CD4-positive, CD25-positive, alpha-beta regulatory T cell (primary cell): ENCODE measurements at regions not wholly inside any gene's neighbourhood (a gene's known extent, or its start where the extent isn't known, plus 50 kb on each side); places are given as distances from the start of the nearest gene placed in this dataset.

Experiments used
- ATAC-seq, 2 donors: fragments of 150-1000 bp; cut with Tn5 transposase; one replicate each; pipeline ENCODE4 v1.10.0; 2021; ENCODE audit warnings: low read depth in 2 of 2, moderate number of reproducible peaks in 2 of 2, moderate library complexity in 1 of 2
- DNase-seq, 3 donors: peaks; one replicate each; pipeline versions ENCODE4 v3.0.0 to v3.0.0-alpha.2; 2012 to 2022; ENCODE audit warnings: mixed read lengths in 1 of 3
- H3K27ac ChIP-seq: one replicate; pipeline ENCODE4 v1.7.0; 2013; ENCODE audit warnings: mild to moderate bottlenecking, low read length; ENCODE audit not compliant: insufficient read depth, poor library complexity, severe bottlenecking
- H3K27me3 ChIP-seq: one replicate; pipeline ENCODE4 v1.7.0; 2013; ENCODE audit warnings: low read length; ENCODE audit not compliant: control insufficient read depth, insufficient read depth
- H3K36me3 ChIP-seq: one replicate; pipeline ENCODE4 v1.7.0; 2013; ENCODE audit warnings: mild to moderate bottlenecking, low read length, moderate library complexity; ENCODE audit not compliant: control insufficient read depth, insufficient read depth
- H3K4me1 ChIP-seq: 2 replicates; pipeline ENCODE4 v1.7.0; 2013; ENCODE audit warnings: mild to moderate bottlenecking, low read length; ENCODE audit not compliant: insufficient read depth, control insufficient read depth, poor library complexity, severe bottlenecking
- H3K4me3 ChIP-seq: one replicate; pipeline ENCODE4 v1.7.0; 2013; ENCODE audit warnings: low read depth, mild to moderate bottlenecking, low read length, moderate library complexity
- H3K9me3 ChIP-seq, 2 experiments: 1 replicate in 1 of 2; 2 replicates in 1 of 2; pipeline ENCODE4 v1.7.0; 2013; ENCODE audit warnings: low read length in 2 of 2, mild to moderate bottlenecking in 1 of 2, moderate library complexity in 1 of 2; ENCODE audit not compliant: control insufficient read depth in 2 of 2
- H3K27ac Mint-ChIP-seq, 3 donors: one replicate each; pipeline ENCODE4 v1.8.0; 2020 to 2022; ENCODE audit warnings: mild to moderate bottlenecking in 3 of 3, mixed read lengths in 3 of 3, moderate library complexity in 2 of 3
- H3K27me3 Mint-ChIP-seq: one replicate; pipeline ENCODE4 v1.8.0; 2022; ENCODE audit warnings: mild to moderate bottlenecking, mixed read lengths
- H3K36me3 Mint-ChIP-seq: one replicate; pipeline ENCODE4 v1.8.0; 2020; ENCODE audit warnings: mixed read lengths
- H3K4me1 Mint-ChIP-seq, 4 donors: one replicate each; pipeline ENCODE4 v1.8.0; 2020 to 2022; ENCODE audit warnings: mixed read lengths in 4 of 4, mild to moderate bottlenecking in 1 of 4
- H3K4me3 Mint-ChIP-seq, 4 donors: one replicate each; pipeline ENCODE4 v1.8.0; 2020 to 2022; ENCODE audit warnings: mild to moderate bottlenecking in 4 of 4, mixed read lengths in 4 of 4, moderate library complexity in 3 of 4
- H3K9me3 Mint-ChIP-seq, 7 donors: one replicate each; pipeline ENCODE4 v1.8.0; 2020 to 2022; ENCODE audit warnings: mixed read lengths in 7 of 7, mild to moderate bottlenecking in 3 of 7, moderate library complexity in 2 of 7

DNA sequence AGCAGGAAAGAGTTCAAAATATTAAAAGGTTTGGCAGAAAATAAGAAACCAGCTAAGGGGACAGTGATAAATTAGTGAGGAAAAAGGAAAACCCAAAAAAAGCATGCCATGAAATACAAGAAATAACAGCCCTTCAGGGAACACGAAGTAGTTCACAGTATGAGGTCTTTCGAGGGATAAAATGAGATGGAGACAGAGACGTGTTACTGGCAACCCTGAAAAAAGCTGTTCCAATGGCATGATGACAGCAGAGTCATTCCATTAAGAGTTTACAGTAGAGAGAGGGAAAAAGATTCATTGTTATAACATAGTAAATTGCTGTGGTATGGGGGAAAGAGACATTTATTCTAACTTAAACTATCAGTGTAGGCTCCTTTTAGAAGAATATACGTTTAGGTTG, 391.2 kb downstream of the ANKRD7 start:
- H3K4me1 Mint-ChIP-seq, result no peaks in the 10 kb centered on the region
- H3K9me3 ChIP-seq, result peaks cover 0 to 2% of the 10 kb centered on the region in 2 experiments
- H3K4me3 ChIP-seq, result no peak overlapping the region
- no peaks in the 10 kb centered on the region for H3K4me1 ChIP-seq
- no peaks in the 10 kb centered on the region for H3K27me3 ChIP-seq
- no peak overlapping the region for H3K27ac Mint-ChIP-seq
- H3K4me3 Mint-ChIP-seq, result no peak overlapping the region
- no peaks in the 10 kb centered on the region for H3K36me3 ChIP-seq
- H3K36me3 Mint-ChIP-seq, result peaks cover 4% of the 10 kb centered on the region
- peaks cover 2 to 11% (median 8%) of the 10 kb centered on the region in 7 donors for H3K9me3 Mint-ChIP-seq
- no peaks in the 10 kb centered on the region for H3K27me3 Mint-ChIP-seq
- DNase-seq, result no peak
- ATAC-seq, result no peak
- H3K27ac ChIP-seq, result no peak overlapping the region

DNA sequence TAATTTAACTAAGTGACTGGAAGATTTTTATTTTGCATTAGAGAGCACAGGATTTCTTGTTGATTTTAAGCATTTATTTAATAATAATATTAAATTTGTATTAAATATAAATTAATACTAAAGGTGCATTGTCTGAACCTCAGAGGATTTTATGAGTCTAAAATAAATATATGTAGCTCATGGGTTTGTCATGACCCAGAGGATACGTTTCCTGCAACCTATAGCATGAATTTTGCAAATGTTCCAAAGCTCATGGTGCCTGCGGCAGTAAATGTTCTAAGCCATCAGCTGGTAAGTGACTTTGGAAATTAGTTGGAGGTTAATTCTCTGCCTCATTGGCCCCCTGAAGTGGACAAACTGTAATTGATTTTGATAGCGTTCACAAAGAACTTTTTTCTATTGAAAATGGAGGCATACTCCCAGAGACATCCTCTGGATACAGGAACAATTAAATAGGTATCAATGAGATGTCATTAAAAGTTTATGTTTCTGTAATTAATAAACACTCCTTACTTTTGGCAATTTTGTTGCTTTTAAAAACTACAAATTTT, 397.4 kb downstream of the ANKRD7 start:
- no peak overlapping the region for H3K4me3 ChIP-seq
- Mint-ChIP-seq H3K9me3 (peaks cover 0 to 3% (median 0%) of the 10 kb centered on the region in 7 donors), H3K27ac (no peak overlapping the region), H3K27me3 (no peaks in the 10 kb centered on the region), H3K4me1 (no peaks in the 10 kb centered on the region), H3K36me3 (no peaks in the 10 kb centered on the region), H3K4me3 (no peak overlapping the region)
- H3K36me3 ChIP-seq, result no peaks in the 10 kb centered on the region
- no peaks in the 10 kb centered on the region for H3K9me3 ChIP-seq
- no peak for DNase-seq
- H3K4me1 ChIP-seq, result no peaks in the 10 kb centered on the region
- no peak overlapping the region for H3K27ac ChIP-seq
- H3K27me3 ChIP-seq, result no peaks in the 10 kb centered on the region
- no peak for ATAC-seq

DNA sequence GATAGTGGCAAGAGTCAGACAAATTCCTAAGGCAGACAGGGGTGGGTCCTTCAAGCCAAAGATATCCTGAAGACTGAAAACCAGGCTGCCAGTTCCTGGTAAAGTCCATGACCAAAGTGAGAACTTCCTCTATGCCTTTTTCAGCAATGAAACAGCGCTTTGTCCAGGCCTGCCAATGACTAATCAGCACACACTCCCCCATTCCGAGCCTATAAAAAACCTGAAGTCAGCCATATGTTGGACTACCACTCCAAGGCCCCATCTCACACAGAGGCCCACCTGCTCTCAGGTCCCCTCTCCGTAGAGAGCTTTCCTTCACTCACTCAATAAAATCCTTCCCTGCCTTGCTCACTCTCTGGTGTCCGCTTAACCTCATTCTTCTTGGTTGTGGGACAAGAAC, 402.2 kb downstream of the ANKRD7 start:
- Histone ChIP-seq H3K4me3 (no peak overlapping the region), H3K36me3 (no peaks in the 10 kb centered on the region), H3K9me3 (no peaks in the 10 kb centered on the region), H3K27me3 (no peaks in the 10 kb centered on the region), H3K4me1 (no peaks in the 10 kb centered on the region), H3K27ac (no peak overlapping the region)
- no peak overlapping the region for H3K4me3 Mint-ChIP-seq
- H3K27me3 Mint-ChIP-seq, result no peaks in the 10 kb centered on the region
- peaks cover 0 to 6% (median 2%) of the 10 kb centered on the region in 7 donors for H3K9me3 Mint-ChIP-seq
- DNase-seq (no peak), ATAC-seq (no peak)
- no peaks in the 10 kb centered on the region for H3K4me1 Mint-ChIP-seq
- no peak overlapping the region for H3K27ac Mint-ChIP-seq
- H3K36me3 Mint-ChIP-seq, result no peaks in the 10 kb centered on the region

DNA sequence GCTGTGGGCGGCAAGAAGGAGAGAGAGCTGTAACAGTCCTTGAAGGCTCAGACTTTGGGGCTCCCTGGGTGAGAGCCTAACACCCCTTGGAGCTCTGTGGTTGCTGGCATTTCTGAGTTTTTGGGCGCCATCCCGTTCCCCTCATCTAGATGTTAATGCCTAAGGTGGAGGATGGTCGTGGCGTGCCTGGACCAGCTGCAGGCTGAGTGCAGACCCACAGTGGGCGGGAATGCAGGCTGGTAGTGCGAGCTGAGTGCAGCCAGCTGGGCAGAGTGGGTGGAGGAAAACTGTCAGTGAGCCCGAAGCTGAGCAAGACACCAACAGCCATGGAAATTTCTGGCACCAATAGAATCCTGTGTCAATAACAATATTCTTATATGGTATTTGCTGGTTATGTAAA, 403.0 kb downstream of the ANKRD7 start:
- H3K9me3 Mint-ChIP-seq, result peaks cover 0 to 6% (median 5%) of the 10 kb centered on the region in 7 donors
- ATAC-seq, result no peak
- Histone ChIP-seq H3K4me1 (no peaks in the 10 kb centered on the region), H3K27ac (no peak overlapping the region), H3K27me3 (no peaks in the 10 kb centered on the region), H3K36me3 (no peaks in the 10 kb centered on the region), H3K9me3 (no peaks in the 10 kb centered on the region), H3K4me3 (no peak overlapping the region)
- DNase-seq, result no peak
- H3K4me3 Mint-ChIP-seq, result no peak overlapping the region
- H3K4me1 Mint-ChIP-seq, result no peaks in the 10 kb centered on the region
- no peaks in the 10 kb centered on the region for H3K36me3 Mint-ChIP-seq
- H3K27me3 Mint-ChIP-seq, result no peaks in the 10 kb centered on the region
- H3K27ac Mint-ChIP-seq, result no peak overlapping the region

DNA sequence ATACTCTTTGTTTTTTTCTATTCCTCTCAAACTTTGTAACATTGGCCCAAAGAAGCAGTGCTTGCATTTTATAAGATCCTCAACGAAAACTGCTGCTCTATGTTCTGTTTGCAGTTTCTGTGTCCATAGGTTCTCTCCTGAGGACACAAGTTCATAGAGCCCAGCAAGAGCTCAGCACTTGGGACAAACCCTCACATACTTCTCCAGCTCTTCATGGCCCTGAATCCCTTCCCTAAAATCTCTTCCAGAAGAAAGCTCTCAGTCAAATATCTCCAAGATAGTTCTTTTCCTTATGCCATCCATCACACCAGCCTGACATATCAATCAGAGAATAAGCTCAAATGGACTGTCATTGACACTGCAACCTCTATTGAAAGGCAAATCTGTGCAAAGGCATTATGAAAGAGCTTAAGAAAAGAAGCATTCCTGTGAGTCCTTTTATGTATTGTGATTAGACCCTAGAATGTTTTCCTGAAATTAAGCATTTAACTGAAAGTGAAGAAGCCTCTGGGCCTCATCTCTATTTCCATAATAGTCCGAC, 405.5 kb downstream of the ANKRD7 start:
- Histone ChIP-seq H3K9me3 (no peaks in the 10 kb centered on the region), H3K36me3 (no peaks in the 10 kb centered on the region), H3K4me1 (no peaks in the 10 kb centered on the region), H3K4me3 (no peak overlapping the region), H3K27ac (no peak overlapping the region), H3K27me3 (no peaks in the 10 kb centered on the region)
- Mint-ChIP-seq H3K36me3 (no peaks in the 10 kb centered on the region), H3K27me3 (no peaks in the 10 kb centered on the region), H3K4me3 (no peak overlapping the region), H3K27ac (no peak overlapping the region), H3K4me1 (no peaks in the 10 kb centered on the region), H3K9me3 (peaks cover 0 to 11% (median 3%) of the 10 kb centered on the region in 7 donors)
- no peak for ATAC-seq
- no peak for DNase-seq

DNA sequence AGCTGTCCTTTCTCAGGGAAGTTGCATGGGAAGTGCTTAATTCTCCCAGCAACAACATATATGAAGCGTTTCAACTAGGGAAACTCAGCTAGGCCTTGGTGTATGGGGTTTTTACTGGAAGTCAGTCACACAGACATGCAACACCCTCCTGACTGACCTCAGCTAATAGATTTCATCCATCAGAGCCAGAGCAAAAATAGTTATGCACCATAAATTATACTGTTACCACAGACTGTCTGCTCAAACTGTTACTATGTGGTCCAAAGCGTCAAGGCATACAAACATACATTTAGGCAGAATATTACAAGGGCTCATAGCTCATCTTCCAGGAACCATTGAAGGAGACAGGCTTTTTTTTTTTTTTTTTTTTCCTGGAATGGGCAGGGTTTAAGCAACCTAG, 417.9 kb downstream of the ANKRD7 start:
- Mint-ChIP-seq H3K36me3 (no peaks in the 10 kb centered on the region), H3K27ac (no peak overlapping the region), H3K27me3 (no peaks in the 10 kb centered on the region), H3K4me3 (no peak overlapping the region), H3K4me1 (no peaks in the 10 kb centered on the region), H3K9me3 (peaks cover 0 to 16% (median 3%) of the 10 kb centered on the region in 7 donors)
- no peaks in the 10 kb centered on the region for H3K4me1 ChIP-seq
- H3K27ac ChIP-seq, result no peak overlapping the region
- ATAC-seq, result no peak
- H3K9me3 ChIP-seq, result no peaks in the 10 kb centered on the region
- no peak for DNase-seq
- no peaks in the 10 kb centered on the region for H3K27me3 ChIP-seq
- no peaks in the 10 kb centered on the region for H3K36me3 ChIP-seq
- no peak overlapping the region for H3K4me3 ChIP-seq

DNA sequence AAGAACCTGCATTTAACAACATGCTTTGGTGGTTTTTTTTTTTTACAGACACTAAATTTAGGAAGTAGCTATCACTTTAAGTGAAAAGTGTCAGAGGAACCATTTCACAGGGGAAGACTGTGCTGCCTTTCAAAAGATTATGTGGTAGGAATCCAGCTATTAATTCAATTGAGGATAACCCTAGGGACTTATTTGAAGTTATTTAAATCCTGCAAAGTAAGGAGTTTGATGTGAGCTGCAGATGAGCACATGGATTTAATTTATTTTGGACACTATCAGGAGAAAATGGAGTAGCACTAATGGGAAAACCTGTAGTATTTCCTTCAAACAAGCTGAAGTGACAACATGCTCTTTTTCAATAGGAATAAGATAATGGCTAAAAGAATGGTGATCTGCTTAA, 419.8 kb downstream of the ANKRD7 start:
- Mint-ChIP-seq H3K27me3 (no peaks in the 10 kb centered on the region), H3K4me3 (no peak overlapping the region), H3K27ac (no peak overlapping the region), H3K4me1 (no peaks in the 10 kb centered on the region), H3K9me3 (peaks cover 0 to 16% (median 3%) of the 10 kb centered on the region in 7 donors), H3K36me3 (no peaks in the 10 kb centered on the region)
- DNase-seq (no peak), ATAC-seq (no peak)
- Histone ChIP-seq H3K9me3 (no peaks in the 10 kb centered on the region), H3K27me3 (no peaks in the 10 kb centered on the region), H3K4me1 (no peaks in the 10 kb centered on the region), H3K4me3 (no peak overlapping the region), H3K27ac (no peak overlapping the region), H3K36me3 (no peaks in the 10 kb centered on the region)

DNA sequence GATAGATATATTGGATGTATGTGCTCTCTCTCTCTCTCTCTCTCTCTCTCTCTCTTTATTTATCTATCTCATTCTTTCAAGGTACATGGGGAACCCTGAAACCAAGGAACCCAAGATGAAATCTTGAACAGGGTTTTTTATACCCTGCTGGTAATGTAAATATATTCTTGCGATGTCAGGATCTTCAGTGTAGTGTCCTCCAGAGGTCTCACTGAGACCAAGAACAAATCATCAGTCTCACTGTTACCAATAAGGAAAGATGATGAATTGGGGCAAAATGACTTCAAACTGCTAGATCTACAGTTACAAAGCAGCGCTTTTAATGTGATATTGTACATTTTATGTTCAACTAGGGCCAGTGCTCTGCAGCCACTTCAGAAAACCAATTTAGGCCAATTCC, 423.5 kb downstream of the ANKRD7 start:
- no peak for DNase-seq
- Histone ChIP-seq H3K27ac (no peak overlapping the region), H3K36me3 (no peaks in the 10 kb centered on the region), H3K4me1 (no peaks in the 10 kb centered on the region), H3K27me3 (no peaks in the 10 kb centered on the region), H3K4me3 (no peak overlapping the region), H3K9me3 (no peaks in the 10 kb centered on the region)
- Mint-ChIP-seq H3K27me3 (no peaks in the 10 kb centered on the region), H3K4me1 (no peaks in the 10 kb centered on the region), H3K36me3 (no peaks in the 10 kb centered on the region), H3K9me3 (peaks cover 0 to 9% (median 4%) of the 10 kb centered on the region in 7 donors), H3K4me3 (no peak overlapping the region), H3K27ac (no peak overlapping the region)
- no peak for ATAC-seq
